D341Med (cell line): ENCODE measurements at regions not wholly inside any gene's neighbourhood (a gene's known extent, or its start where the extent isn't known, plus 50 kb on each side); places are given as distances from the start of the nearest gene placed in this dataset.
A peak's percentile ranks its signal among the peaks of the same experiment; 100 is the strongest.
"Not testable (repeated sequence)": the region's sequence is repeated elsewhere in the genome, so short reads cannot be mapped to it uniquely, and the experiment has no call there.

Source experiments
- DNase-seq: peaks from one replicate; pipeline ENCODE4 v3.0.0; 2012; ENCODE audit warnings: low spot score

DNA sequence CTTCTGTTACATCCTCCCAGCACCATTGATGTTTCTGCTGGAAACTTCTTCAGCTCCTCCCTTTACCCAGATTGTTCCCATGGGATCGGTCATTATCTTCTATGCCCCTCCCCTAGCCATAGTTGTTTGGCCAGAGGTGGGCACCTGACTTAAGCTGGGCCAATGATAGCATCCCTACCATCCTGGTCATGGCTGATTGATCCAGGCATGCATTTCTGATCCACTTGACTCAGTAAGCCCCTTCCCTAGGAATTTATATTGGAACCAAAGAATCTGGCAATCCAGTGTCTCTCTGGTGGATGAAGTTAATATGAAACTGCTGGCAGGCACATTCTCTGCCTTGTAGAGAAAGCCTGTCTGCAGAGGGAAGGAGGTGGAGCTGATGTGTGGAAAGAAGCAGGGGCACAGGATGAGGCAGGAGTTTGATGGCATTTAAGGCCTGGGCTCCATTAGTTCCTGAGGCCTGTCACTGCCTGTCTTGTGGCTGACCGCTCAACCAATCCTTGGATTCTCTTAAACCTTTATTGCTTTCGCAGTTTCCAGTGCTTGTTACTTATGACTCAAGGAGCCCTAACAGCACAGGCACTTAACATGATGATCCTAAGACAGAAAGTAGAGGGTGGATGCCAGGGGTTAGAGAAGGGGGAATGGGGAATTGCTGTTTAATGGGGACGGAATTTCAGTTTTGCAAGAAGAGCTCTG, 152.4 kb downstream of the ABCC12 start:
- no peak for DNase-seq

DNA sequence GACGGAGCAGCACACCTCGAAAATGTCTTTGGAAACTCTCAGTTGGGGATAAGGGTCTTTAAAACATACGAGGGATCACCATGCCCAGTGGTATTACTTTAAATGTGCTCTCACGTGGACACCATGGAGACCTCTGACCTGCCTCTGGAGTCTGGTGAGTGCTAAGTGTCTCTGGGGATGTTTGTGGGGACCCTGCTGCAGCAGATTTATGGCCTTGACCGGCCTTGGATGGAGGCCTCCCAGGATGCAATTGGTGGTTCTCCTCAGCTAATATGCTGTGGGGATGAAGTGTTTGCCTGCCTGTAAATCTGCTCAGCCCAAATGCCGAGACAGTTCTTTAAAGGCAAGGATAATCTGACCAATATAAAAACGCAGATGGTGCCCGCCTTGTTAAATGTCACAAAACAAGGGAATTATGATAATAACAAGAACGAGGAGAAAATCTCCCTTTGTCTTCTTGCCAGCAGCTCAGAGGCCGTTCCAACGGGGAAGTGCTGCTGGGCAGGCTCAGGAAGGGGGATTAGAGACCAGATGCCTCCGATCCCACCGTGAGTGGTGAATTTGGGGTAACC, 154.4 kb downstream of the ABCC12 start:
- peak; percentile 70 for DNase-seq

DNA sequence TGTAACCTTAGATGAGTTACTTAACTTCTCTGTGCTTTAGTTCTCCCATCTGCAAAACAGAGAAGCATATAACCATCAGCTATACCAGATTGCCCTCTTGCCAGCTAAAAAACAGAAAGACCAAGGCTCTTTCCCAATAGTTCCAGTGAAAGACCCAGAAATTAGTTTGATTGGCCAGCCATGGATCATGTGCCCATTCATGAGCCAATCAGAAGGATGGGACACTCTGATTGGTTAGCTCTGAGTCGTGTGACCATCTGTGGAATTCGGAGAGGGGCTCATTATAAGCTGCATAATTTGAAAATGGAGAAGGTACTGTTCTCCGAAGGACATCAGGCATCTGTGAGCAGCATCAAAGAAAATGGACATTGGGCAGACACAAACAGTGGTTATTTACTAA, 155.2 kb downstream of the ABCC12 start:
- DNase-seq: no peak

DNA sequence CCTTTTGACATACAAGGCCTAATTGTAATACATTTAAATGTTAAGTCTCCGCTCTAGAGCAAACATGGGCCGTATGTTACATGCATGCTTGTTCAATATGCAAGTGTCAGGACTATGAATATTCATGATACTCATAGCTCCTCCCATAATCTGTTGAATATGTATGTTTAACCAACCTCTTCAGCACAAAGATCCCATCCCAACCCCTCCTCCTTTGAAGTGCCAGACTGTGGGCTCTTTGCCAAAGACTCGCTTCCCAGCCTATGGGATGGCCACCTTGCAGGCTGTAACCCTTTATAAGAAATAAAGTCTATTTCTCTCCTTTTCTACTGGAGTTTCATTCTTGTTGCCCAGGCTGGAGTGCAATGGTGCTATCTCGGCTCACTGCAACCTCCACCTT, 156.2 kb downstream of the ABCC12 start:
- DNase-seq: no peak

DNA sequence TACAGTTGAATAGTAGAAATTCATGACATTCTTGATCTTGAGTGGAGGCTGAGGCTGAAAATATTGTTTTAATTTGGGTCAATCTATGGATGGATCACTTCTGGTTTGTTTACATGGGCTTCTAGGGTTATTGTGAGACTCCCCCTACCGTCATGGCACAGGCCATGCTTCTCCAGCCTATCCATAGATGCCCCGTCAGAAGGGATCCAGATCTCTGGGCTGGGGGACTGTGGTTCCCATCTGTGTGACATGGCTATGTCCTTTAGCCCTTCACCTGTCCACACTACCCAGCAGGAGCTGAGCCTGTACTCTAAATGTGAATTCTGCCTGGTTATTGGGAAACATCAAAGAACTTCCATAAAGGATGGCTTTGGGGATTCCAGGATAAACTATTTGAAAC, 160.4 kb downstream of the ABCC12 start:
- no peak for DNase-seq

DNA sequence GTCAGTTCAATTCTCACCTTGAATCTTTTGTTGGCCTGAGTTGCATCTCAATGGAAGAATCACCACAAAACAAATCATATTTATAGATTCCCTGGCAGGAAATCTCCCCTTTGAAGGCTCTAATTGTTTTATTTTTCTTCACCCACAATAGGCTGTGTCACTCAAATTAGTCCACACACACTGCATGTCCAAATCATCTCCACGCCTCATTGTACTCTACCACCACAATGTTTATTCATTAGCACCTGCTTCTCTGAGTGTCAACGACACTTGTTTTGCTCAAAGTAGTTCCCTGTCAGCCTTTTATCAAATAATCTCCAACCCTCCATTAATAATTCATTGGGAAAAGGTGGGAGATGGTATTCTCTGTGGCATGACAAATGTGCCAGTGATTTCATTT, 164.3 kb downstream of the ABCC12 start:
- no peak for DNase-seq

DNA sequence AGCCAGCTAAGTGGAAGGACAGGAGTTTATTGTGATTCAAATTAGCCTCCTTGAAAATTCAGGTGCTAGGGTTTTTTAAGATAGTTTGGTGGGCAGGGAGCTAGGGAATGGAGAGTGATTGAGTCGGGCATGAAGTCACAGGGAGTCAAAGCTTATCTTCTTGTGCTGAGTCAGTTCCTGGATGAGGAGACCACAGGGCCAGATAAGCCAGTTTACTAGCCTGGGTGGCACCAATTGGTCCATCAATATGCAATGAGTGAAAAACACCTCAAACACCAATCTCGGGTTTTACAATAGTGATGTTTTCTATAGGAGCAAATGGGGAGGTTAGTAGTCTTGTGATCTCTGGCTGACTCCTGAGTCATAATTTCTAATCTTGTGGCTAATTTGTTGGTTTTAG, 165.1 kb downstream of the ABCC12 start:
- DNase-seq: no peak

DNA sequence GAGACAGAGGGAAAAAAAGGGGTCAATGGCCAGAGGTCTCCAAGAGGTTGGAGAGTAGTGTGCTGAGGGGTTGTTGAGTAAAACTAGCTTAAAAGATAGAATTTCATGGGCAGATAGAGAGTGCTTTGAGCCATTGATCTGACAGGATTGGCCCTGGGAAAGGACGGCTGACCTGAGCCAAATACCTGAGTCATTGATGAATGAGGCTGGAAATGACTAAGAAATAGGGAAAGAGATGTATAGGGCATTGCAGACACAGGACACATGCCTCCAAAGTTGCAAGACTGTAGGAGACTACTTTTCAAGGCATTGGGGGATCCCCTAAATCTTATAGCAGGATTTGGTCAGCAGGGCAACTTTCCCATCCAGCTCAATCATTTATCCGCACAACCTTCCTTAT, 168.7 kb downstream of the ABCC12 start:
- DNase-seq: no peak

DNA sequence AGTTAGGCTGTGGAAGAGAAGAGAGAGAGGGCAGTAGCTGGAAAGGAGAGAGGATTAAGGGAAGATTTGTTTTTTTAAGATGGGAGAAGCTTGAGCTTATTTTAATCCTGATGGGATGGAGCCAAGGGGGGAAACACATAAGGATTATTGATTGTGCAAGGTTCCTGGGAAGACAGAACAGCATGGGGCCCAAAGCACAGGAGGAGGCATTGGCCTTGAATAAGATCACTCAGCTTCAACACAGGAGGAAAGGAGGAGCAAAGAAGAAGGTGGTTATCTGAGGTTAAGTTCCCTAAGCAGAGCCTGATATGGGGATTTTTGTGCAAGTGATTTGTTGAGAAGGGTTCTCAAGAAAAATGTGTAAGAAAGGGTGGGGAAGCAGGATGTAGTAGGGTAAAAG, 169.8 kb downstream of the ABCC12 start:
- peak; percentile 71 for DNase-seq

DNA sequence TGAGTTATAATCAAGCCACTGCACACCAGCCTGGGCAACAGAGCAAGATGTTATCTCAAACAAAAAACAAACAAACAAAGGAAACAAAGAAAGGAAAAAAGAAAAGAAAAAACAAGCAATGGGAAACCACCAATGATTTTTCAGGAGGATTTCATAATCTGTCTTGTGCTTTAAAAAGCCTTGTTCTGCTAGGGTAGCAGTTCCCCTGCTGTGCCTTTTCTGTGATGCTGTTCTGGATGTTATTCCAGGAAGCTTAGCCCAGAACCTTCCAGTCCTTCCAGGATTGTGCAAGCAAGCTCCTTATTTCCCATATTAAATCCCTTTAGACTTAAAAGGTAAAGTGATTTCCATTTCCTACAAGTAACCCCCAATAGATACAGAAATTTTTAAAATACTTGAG, 171.1 kb downstream of the ABCC12 start:
- DNase-seq: no peak

DNA sequence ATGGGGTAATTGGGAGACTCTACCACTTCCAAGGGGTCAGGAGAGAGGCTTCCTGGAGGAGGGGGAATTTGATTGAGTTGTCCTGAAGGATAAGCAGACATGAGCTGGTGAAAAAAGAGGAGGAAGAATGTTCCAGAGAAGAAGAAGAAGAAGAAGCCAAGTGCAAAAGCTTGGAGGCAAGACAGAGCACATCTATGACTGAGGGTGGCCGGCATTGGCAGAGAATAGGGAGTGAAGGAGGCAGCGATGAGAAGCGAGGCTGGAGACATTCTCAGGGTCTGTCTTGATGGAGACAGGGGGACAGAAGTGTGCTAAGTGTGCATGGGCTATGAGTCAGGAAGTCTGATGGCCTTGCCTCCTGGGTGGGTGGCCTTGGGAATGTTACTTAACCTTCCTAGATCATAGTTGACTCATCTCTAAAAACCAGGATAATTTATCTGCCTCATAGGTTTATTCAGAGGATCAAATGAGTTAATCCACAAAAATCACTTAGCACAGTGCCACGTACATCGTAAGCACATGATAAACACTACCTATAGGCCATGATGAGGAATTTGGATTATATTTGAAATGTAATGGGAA, 171.7 kb downstream of the ABCC12 start:
- no peak for DNase-seq

DNA sequence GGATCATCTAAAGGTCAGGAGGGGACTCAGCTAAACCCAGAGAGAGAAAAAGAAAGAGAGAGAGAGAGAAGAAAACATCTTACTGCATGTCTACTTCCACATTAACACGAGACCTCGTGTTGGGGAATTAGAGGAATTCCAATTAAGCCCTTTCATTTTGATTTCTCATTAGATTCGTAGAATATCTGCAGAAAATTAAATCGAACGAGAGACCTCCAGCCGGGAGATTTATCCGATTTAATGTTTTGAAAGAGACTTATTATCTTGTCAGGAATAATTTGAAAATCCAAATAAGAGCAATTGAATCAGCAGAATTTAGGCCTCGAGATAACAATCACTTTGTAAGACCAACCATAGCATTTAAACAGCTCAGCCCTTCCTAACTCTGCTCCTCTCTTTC, 175.6 kb downstream of the ABCC12 start:
- DNase-seq: no peak

DNA sequence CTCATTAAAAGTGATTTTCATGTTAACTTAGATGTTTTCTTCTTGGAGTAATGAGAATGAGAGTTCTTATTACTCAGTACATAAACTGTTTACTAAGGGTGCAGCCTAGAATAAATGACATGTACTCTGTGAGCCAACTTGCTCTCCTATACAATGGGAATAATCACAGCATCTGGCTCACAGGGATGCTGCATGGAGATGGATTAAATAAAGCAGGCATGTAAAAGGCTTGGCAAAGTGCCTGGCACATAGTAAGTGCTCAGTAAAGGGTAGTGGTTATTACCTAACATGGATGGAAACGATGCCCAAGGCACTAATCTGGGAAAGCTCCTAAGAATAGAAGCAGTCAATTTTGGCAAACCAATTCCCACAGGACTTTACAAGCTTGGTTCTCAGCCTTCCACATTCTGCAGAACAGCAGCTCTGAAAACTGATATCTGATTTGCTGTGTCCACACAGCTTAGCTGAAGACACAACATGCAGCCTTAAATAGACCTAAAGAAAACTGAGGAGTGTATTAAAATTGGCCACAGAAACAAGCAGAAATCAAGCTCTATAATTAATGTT, 176.1 kb downstream of the ABCC12 start:
- no peak for DNase-seq

DNA sequence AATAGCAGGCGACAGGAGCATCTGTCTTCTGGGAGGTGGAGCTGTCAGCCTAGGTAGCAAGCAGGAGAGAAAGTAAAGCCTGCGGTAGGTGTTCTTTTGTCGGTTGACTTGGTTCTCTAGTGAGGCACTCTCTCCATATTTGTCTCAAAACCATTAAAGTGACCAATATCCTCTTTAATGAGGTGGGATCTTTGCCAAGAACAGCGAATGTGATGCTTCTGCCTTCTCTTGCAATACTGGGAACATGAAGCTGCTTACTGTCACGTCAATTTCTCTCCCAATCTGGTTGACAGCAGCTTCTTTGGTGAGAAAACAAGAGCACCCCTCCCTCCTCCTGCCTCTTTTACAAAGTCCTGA, 176.7 kb downstream of the ABCC12 start:
- no peak for DNase-seq

DNA sequence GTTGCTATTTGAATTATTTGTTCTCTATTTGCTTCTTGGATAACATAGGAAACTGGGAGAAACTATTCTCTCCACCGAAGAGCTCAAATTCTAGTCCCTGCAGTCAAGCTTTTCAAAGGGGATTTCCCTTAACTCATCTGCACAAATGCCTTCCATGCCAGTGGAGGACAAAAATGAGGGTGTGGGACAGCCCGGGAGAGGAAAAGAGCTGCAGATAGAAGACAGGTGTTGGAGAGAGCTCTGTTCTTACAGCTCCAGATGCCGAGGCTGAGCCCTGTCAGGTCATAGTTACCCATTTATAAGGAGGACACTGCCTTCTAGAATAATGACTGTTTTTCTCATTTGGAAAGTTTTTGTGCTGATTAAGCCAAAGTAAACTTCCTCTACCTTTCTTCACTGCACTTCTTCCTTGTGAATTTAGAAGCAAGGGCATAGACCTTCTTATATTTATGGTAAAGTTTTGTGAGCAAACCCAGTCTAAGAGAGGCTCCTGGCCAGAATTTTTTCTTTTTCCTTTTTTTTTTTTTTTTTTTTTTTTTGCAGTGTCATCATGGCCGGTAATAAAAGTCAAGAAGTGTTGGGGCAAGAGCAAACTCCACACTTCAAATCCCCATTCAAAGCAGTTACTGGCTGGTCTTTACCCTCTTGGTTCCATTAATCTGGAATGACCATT, 177.2 kb downstream of the ABCC12 start:
- DNase-seq: no peak

DNA sequence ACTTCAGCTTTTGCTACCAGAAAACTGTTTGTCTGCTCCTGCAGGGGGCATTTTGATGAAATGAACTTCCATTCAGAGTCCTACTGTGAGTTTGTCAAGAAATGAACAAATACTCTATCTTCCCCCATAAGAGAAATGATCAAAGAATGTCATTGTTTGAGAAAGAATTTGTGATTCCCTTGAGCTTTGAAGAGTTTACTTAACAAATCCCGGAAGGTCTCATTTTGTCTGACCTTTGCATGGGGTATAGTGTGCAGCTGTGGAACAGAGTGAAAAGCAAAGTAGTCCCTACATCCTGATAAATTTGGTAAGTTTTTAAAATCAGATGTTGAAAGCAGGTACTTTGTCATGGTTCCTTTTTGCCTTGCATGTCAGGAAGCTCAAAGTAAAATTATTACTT, 178.0 kb downstream of the ABCC12 start:
- no peak for DNase-seq

DNA sequence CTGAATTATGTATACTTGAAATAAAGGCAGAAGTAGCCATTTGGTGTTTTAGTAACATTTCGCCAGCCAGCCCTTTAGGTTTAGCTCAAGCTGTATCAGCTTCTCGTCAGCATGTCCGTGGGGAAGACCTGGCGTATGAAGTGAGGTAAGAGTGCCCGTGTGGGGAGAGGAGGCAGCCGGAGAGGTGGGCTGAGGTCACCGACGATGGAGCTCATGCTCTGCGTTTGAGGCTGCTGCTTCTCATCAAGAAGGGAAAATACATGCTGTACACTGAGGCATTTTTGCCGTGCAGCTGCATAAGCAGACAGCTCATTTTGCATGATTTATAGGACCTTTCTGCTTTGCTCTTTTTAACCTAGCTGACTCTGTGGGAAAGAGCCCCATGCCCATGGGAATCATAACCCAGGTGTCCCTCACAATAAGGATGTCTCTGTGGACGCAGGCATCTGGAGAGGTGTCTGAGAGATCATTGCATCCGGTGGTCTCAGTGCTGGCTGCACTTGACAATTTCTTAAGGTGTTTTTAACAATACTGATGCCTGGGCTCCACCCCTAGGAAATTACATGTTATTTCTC, 179.1 kb downstream of the ABCC12 start:
- no peak for DNase-seq

DNA sequence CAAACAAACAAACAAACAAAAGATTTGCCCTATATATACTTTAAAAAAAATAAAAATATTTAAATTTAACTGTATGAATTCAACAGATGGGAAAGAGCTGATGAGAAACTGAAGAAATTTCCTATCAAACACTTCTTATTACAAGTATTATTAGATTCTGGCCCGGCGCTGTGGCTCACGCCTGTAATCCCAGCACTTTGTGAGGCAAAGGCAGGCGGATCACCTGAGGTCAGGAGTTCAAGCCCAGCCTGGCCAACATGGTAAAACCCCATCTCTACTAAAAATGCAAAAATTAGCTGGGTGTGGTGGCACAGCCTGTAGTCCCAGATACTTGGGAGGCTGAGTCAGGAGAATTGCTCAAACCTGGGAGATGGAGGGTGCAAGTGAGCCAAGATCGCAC, 180.8 kb downstream of the ABCC12 start:
- DNase-seq: not testable (repeated sequence)

DNA sequence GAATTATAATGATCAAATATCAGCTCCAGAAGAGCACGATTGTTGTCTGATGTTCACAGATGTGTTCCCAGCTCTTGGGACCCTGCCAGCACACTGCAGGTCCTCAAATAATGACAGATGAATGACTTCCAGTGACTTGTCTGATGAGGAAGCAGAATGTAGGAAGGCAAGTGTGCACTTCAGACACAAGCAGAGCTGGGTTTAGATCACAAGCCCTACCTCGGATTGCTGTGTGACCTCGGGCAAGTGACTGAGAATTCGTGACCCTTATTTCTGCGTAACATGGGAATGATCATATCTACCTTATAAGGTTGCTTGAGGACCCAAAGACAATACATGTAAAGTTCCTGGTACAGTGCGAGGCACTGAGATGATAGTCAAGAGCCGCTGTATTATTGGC, 182.2 kb downstream of the ABCC12 start:
- DNase-seq: no peak

DNA sequence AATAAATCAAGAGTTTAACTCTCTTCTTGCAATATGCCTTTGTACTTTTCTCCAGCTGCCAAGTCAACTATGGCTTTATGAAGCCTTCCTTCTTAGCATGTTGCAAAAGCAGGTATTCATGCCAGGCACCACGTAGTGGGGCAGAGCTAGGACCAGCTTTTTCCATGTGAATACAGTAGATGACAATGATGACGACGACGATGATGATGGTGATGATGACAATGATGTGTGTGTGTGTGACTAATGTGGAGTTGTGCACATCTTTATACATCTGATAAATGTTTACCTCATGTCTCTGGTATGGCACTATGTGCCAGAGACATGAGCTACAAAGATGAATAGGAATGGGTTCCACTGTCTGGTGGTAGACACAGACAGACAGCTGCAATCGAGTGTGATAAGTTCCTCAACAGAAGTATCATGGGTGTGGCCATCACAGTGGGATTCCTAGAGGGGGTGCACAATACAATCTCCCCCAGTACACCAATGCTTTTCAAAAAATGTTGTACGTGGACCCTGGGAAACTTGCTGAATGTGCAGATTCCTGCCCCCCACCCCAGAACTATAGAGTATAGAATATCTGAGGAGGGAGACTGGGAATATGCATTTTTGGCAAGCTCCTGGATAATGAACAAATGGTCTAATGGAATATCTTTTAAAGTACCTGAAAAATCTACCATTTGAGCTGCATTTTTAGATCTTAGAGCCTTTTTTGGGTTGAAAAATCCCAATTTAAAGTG, 183.4 kb downstream of the ABCC12 start:
- DNase-seq: no peak

DNA sequence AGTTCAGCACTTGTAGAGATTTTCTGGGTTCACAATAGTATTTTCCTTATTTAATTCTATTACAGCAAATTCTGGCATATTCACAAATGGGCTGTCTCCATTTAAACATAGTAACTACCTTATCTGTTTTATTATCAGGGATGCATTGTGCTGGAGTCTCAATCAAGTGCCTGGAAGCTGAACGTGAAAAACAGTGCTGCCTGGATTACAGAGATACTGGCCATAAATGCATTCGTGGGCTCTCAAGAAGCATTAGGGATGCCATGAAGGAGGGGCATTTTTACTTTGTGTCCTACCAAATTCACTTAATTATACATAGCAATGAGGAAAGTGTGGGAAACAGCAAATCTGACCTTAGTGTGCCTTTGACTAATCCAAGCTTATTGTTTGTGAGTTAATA, 184.6 kb downstream of the ABCC12 start:
- no peak for DNase-seq

DNA sequence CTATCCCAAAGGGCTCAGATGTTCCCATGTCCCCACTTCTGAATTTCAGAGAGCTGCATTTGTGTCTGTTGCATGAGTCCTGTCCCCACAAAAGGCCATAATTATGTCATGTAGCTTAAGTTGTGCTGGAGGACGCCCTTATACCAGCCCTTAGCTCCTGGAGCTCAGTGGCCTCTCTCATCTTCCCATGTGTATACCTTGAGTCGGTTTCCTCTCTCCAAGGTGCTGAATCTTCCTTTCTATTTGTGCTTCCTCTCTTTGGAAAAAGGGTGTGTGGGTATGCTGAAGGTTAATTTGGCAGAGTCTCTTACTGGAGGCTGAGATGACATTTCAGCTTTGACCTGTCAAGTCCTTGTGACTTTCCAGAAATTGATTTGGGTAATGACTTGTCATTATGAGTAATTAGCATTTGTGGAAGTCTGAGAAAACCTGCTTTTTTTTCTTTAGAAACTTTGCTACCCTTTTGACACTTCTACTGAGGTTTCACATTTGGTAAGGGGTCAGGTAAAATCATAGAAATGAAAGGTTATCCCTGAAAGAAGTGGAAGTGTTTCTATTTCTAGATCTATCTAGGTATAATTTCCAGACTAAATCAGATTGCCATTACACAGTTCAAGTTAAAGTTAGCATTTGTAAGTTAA, 185.4 kb downstream of the ABCC12 start:
- no peak for DNase-seq
